GM18519 (cell line): ENCODE measurements at regions not wholly inside any gene's neighbourhood (a gene's known extent, or its start where the extent isn't known, plus 50 kb on each side); places are given as distances from the start of the nearest gene placed in this dataset.
"Not testable (repeated sequence)": the region's sequence is repeated elsewhere in the genome, so short reads cannot be mapped to it uniquely, and the experiment has no call there.

Experiments used
- ATAC-seq: cut with Tn5 transposase; IDR thresholded peaks from one replicate; pipeline ENCODE4 v1.9.1; 2021; ENCODE audit warnings: mild to moderate bottlenecking, moderate library complexity; ENCODE audit not compliant: unreplicated experiment, low FRiP score

GRCh38 chr1:229154811-229155210, 116.1 kb upstream of the RAB4A start:
- no peak for ATAC-seq

- no peak for ATAC-seq
Measured at GRCh38 chr1:229155472-229155871, 115.4 kb upstream of the RAB4A start.

DNA sequence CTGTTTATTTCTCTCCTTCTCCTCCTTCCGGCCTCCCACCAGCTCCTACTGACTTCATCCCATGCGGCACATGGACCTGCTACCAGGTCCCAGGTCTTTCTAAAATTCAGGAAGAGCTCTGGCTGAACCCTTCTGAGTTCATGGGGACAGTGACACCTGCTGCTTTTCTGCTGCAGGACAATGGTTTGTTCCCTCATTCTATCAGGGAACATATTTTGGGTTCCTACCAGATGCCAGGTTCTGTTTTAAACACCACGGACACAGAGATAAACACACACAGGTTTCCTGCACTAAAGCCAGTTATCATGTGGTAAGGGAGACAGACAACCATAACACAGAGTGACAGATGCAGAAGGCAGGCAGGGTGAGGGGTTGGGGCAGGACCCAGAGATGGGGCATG, 114.0 kb upstream of the RAB4A start:
- no peak for ATAC-seq

GRCh38 chr1:229157480-229157879, 113.4 kb upstream of the RAB4A start:
- no peak for ATAC-seq

DNA sequence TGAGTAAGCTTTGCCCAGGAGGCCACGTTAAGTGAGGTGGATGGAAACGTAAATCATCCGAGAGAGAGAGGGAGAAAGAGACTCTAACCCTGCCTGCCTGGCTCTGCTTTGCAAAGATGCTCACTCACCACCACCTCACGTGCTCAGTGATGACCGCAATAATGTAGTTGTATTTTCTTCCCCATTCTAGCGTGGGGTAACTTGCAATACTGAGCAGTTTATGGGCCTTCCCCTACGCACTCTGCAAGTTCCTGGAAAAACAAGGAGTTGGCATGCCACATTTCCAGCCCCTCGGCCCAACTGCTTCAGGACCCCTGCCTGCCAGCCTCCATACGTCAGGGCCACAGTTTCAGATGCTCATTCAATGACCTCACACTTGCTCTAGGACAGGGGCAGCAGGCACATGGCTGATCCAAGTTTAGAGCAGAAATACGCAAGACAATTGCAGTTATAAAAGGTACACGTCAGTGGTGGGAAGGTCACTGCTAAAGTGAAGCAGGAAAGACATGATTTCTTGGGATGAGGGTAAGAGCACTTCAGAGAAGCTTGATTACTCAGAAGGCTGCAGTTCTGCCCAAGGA, 112.5 kb upstream of the RAB4A start:
- no peak for ATAC-seq

DNA sequence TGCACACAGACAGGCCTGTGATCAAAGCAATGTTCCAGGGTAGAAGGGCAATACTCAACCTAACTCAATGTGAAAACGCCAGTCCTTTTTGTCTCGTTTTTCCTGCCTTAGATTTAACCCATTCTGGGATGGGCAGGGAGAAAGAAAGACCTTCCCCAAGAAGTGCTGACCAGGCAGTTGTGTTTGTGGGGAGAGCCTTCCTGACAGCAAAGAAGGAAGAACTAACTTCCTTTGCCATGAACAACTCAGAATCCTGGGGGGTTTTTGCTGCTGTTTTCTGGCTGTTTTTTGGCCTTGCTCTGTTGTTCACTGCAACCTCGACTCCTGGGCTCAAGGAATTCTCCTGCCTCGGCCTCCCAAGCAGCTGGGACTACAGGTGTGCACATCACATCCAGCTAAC, 112.0 kb upstream of the RAB4A start:
- ATAC-seq: no peak

DNA sequence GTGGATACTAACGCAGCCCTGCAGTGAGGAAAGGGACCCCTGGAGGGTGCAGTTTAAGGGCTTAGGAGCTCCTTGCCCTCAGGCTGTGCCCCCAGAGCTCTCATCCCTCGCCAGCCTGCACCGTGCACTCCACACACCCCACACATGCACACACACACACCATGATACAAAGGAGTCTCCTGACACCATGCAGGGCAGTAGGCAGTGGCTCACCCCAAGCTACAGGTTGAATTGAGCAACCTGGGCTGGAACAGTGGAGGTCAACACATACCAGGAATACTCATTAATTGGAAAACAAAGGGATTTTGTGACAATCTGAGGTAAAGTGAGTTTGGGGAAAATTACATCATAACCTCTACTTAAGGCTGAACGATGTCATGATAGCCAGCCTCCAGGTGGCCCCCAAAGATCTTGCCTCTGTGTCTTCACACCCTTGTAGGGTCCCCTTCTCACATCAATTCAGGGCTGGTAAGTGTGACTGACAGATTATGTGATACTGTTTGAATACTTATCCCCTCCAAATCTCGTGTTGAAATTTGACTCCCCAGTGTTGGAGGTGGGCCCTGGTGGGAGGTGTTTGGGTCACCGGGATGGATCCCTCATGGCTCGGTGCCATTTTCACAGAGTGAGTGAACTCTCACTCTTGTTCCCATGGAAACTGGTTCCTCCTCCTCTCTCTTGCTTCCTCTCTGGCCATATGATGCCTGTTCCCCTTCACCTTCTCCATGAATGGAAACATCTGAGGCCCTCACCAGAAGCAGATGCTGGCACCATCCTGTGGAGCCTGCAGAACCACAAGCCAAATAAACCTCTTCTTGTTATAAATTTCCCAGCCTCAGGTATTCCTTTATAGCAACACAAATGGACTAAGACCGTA, 111.0 kb upstream of the RAB4A start:
- ATAC-seq: no peak

- ATAC-seq: no peak
Measured at GRCh38 chr1:229161740-229162139, 109.2 kb upstream of the RAB4A start.

DNA sequence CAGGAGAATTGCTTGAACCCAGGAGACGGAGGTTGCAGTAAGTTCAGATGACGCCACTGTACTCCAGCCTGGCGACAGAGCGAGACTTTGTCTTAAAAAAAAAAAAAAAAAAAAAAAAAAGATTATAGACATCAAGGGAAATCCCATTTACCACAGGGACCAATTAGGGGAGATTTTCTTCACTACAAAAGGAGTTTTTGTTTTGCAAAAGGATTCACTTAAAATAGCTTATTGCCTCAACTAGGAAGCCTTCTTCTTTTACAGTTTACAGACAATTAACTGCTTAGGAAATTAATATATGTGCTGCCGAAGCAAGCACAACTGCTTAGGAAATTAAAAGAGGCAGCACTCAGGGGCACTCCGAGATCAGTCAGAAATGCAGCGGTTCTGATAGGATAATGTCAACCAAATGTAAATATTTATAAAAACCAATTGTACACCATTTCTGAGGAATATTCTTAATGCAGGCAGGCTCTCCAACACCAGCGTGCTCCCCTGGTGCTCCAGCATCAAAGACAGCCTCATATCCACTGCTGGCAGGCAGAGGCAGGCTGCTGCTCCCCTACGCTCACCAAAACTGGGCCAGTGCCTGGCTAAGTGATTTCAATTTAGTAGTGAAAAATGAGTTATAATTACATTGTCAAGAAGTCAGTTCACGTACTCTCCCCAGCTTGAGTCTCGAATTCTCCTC, 107.9 kb upstream of the RAB4A start:
- no peak for ATAC-seq

GRCh38 chr1:229164348-229164747, 106.6 kb upstream of the RAB4A start:
- no peak for ATAC-seq

DNA sequence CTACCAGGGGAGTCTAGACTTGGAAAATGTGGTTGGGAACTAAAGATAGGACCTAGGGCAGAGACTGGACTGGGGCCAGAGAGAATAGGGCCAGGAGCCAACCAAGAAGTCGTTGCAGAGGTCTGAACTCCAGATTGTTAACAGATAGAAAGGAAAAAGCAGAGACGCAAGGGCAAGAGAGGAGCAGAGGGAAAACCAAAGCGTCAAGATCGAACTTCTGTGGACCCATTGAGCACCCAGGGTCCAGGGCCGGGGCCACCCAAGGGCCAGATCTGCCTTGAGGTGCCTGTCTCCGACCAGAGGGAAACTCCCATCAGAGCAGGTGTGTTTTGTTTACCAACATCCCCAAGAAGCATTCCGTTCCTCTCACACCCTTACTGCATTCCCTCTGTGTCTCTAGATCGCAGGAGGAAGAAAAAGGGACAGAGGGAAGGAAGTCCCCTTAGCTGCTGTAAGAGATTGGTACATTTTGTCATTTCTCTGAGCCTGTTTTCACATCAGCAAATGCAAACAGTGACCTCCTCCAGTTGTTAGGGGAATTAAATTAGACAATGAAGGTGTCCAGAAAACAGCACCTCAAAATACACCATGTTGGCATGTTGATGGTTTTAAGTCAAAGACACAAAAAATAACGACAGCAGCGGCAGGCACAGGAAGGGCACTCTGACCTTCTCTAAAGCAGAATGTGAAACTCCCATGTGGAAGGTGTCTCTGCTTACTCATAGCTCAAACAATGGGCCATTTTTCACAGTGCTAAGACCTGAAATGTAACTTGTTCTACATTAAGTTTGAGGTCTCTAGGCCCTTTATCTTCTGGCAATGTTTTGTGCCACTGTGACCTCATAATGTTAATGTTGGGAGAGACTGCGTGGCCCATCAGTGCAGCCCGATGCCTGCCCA, 105.8 kb upstream of the RAB4A start:
- no peak for ATAC-seq

DNA sequence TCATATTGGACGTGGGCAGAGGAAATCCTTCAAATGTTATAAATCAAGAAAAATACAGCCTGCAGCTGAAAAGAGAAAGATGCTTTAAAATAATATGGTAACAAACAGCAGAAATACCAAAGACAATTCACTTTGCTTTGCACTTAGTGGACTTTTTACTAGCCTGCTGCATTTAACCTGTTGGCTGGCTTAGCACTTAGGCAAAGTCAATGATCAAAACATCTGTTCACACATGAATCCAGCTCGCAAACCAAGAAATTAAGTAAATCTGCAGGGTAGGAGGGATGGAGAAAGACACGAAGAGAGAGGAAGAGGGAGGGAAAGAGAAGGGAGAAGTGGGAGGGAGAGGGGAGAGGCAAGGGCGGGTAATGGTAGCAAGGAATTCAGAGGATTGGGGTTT, 103.6 kb upstream of the RAB4A start:
- ATAC-seq: no peak

GRCh38 chr1:229169399-229169798, 101.5 kb upstream of the RAB4A start:
- ATAC-seq: no peak

GRCh38 chr1:229170274-229170673, 100.6 kb upstream of the RAB4A start:
- no peak for ATAC-seq

- no peak for ATAC-seq
Measured at GRCh38 chr1:229170778-229171505, 100.0 kb upstream of the RAB4A start.

DNA sequence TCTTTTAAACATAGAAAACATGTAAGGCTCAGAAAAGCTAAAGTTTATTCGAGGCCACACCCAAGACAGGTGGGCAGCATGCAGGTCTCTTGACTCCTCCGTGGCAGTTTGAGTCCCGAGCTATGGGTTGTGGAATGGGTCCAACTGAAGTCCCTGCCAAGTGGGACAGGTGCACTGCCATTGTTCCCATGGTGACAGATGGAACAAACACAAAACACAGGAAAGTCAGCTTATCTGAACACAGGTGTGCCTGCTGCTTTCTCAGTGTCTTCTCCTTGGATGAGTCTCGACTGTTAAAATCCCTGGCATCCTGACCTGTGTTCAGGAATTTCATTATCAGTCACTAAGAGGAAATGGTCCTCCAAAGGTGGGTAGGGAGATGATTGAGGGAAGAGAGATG, 99.0 kb upstream of the RAB4A start:
- ATAC-seq: no peak

DNA sequence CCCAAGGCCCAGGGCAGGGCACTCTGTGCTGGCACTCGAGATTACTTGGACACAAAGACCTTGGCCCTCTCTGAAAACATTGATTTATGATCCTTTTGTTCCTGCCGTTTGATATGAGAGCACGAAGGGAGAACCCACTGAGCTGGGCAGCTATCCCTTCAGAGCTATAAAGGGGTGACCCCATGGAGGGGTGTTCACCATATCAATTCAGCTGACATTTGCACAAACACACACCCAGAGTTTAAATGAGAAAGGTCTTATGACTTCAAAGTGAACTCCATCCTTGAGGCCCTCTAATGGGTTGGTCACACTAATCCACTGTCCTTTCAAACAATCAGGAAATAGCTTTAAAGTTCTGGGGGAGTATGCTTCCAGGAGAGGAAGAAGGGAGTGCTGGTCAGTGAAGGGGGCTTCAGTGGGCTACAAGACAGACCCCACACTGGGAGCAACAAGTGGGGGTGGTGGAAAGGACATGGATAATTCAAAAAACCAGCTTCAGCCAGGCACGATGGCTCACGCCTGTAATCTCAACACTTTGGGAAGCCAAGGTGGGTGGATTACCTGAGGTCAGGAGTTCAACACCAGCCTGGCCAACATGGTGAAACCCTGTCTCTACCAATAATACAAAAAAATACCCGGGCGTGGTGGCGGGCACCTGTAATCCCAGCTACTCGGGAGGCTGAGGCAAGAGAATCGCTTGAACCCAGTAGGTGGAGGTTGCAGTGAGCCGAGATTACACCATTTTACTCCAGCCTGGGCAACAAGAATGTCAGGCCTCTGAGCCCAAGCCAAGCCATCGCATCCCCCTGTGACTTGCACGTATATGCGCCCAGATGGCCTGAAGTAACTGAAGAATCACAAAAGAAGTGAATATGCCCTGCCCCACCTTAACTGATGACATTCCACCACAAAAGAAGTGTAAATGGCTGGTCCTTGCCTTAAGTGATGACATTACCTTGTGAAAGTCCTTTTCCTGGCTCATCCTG, 97.1 kb upstream of the RAB4A start:
- ATAC-seq: not testable (repeated sequence)

DNA sequence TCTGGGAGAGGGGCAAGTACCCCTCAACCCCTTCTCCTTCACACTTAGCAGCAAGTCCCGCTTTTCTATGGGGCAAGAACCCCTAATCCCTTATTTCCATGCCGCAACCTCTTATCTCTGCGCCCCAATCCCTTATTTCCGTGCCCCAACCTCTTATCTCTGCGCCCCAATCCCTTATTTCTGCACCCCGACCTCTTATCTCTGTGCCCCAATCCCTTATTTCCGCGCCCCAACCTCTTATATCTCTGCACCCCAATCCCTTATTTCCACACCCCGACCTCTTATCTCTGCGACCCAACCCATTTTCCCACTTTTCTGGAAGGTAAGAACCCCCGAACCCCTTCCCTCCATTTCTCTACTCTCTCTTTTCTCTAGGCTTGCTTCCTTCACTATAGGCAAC, 95.6 kb upstream of the RAB4A start:
- not testable (repeated sequence) for ATAC-seq

- not testable (repeated sequence) for ATAC-seq
Measured at GRCh38 chr1:229176457-229176856, 94.5 kb upstream of the RAB4A start.
